Muscle of arm (tissue), 1 donor: ENCODE measurements at regions not wholly inside any gene's neighbourhood (a gene's known extent, or its start where the extent isn't known, plus 50 kb on each side); places are given as distances from the start of the nearest gene placed in this dataset.
"Not testable (repeated sequence)": the region's sequence is repeated elsewhere in the genome, so short reads cannot be mapped to it uniquely, and the experiment has no call there.

Experiments
- DNase-seq: peaks from one replicate; pipeline ENCODE4 v3.0.0-alpha.2; 2013

- no peak for DNase-seq
These were observed 425.4 kb downstream of the RPS24 start for GRCh38 chr10:78458983-78459638.

- no peak for DNase-seq
These were observed 426.0 kb downstream of the RPS24 start for GRCh38 chr10:78459639-78460037.

DNA sequence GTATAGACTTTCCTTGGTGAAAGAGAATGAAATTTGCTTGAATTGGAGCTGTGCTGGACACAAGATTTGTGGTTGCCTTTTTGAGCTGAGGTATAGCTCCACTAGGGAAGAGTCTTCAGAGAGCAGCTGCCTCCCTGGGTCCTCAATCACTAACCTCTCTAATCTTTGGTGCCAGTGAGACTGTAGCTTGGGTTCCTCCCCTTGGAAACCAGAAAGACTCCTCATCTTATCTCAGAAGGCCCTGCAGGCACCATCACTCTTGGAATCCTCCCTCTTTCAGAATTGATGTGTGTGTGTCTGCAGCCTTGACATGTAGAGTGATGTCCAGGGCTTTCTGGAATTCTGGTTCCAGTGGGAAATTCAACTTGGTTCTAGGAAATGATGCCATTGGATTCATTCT, 426.5 kb downstream of the RPS24 start:
- no peak for DNase-seq

- no peak for DNase-seq
These were observed 427.7 kb downstream of the RPS24 start for GRCh38 chr10:78461333-78461732.

GRCh38 chr10:78462176-78462575, 428.5 kb downstream of the RPS24 start:
- DNase-seq, result no peak

DNA sequence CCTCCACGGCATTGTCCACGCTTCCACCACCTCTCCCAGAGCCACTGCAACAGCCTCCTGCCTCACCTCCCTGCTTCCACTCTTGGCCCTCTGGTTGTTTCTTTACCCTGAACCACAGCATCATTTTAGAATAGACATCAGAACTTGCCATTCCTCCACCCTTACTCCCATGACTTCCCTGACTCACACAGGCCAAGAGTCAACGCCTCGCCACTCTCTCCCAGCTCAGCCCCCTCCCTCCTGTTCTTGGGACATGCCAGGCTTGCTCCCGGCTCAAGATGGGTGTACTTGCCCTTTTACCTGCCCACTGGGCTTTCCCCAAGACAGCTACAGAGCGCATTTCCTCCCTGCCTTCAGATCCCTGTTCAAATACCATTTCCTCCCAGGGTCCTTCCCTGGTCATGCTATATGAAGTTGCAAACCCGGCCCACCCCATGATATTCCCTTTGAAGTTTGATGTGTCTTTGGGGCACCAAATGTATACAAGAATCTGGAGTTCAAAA, 429.1 kb downstream of the RPS24 start:
- no peak for DNase-seq

- no peak for DNase-seq
These were observed 430.6 kb downstream of the RPS24 start for GRCh38 chr10:78464118-78464855.

DNA sequence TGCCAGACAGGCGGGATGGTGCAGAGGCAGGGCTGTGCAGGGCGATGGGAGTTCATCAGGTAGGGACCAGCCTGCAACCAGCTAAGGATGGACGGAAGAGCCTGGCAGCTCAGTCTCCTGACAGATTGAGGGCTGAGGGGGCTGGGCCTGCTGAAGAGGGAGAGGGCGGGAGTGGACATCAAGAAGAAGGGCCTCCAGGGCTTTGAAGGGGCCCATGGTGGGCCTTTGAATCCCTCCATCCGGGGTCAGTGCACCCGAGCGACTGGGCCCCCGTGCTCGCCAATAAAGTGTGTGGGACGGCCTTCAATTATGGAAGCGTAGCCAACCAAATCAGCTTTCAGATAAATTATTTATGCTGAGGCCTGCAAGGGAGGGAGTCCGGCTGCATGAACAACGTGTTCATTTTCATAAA, 431.2 kb downstream of the RPS24 start:
- no peak for DNase-seq

DNA sequence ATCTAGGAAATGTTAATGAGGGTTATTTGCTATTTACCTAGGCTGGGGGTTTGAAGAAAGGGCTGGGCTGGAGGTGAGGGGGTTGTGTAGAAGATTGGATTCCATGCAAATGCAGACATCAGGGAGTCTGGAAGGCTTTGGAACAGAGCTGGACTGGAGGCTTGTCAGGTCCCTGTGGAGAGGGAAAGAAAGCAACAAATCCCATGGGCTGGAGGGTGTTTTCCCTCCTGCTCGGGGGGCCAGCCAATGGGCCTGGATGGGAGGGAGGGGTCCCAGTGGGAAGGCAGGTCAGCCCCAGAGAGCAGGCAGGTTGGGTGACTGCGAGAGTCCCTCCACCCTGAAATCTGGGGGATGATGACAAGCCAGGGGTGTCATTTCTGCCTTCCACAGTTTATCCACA, 431.8 kb downstream of the RPS24 start:
- DNase-seq, result no peak

DNA sequence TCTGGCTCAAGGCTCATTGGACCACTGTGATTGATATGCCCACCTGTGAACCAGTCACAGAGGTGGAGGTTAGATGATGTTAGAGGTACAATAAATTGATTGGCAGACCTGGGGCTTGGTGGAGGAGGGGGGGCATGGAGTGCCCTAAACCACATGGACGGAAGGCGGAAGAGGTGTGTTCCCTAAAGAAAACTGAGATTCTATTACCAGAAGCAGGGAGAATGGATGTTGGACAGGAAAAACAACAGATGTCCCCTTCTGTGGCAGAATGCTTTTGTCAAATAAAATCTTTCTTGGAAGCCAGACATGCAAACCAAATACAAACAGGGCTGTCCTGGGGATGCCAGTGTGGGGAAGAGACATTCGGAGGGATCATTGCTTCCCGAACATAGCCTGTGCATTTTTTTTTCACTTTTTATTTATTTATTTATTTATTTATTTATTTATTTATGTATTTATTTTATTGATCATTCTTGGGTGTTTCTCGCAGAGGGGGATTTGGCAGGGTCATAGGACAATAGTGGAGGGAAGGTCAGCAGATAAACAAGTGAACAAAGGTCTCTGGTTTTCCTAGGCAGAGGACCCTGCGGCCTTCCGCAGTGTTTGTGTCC, 433.9 kb downstream of the RPS24 start:
- no peak for DNase-seq

DNA sequence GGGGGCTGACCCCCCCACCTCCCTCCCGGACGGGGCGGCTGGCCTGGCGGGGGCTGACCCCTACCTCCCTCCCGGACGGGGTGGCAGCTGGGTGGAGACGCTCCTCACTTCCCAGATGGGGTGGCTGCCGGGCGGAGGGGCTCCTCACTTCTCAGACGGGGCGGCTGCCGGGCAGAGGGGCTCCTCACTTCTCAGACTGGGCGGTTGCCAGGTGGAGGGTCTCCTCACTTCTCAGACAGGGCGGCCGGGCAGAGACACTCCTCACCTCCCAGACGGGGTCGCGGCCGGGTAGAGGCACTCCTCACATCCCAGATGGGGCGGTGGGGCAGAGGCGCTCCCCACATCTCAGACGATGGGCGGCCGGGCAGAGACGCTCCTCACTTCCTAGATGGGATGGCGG, 435.1 kb downstream of the RPS24 start:
- not testable (repeated sequence) for DNase-seq

- no peak for DNase-seq
These were observed 436.8 kb downstream of the RPS24 start for GRCh38 chr10:78470267-78471103.

DNA sequence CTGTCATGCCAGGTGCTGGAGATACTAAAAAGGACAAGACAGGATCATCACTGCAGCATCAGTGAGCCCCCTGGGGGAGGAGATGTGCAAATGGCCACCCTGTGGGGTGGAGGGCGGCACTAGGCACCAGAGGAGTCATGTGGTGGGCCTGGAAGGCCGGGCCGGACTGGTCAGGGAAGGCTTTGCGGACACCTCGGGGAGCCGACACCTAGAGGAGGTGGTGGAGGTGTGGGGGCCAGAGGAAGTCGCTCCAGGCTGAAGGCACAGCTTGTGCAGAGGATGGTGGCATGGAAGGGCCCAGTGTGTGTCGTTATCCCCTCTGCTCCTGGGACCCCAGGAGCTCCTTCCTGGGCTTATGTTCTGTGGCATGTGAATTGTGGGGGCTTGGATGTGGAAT, 437.7 kb downstream of the RPS24 start:
- DNase-seq, result no peak

DNA sequence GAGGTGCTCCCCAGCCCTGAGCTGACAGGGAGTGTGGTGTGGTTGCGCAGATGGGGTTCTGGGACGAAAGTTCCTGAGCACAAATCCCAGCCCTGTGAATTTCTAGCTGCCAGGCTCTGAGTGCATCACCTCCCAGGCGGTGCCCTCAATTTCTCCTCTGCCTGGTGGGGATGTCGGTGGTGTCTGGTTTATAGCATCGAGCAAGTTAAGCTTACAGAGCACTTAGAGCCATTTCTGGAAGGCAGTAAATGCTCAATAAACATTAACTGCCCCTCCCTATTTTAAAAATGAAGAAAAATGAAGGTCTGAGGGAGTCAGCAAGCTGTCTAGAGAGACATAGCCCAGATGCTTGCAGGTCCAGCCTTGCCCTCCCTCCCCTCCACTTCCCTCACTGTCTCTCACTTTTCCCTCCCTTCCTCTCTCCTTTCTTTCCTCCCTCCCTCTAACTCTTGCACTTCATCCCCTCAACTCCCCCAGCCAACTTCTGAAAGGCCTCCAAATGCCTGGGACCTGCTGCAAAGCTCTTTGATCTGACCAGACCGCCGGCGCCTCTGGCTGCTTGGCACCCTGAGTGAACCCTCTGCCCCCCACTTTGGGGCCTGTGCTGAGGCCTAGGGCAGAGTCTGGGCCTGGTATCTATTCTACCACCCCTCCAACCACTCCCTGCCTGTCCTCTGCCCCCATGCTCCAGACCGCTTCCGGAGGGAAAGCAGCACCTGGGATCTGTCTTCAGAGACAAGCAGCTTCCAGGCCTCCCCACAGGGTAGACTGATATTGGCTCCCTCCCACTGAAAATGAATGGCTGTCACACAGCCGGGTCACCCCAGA, 438.3 kb downstream of the RPS24 start:
- no peak for DNase-seq

- DNase-seq, result no peak
These were observed 438.9 kb downstream of the RPS24 start for GRCh38 chr10:78472551-78472890.

GRCh38 chr10:78473006-78473405, 439.3 kb downstream of the RPS24 start:
- no peak for DNase-seq

DNA sequence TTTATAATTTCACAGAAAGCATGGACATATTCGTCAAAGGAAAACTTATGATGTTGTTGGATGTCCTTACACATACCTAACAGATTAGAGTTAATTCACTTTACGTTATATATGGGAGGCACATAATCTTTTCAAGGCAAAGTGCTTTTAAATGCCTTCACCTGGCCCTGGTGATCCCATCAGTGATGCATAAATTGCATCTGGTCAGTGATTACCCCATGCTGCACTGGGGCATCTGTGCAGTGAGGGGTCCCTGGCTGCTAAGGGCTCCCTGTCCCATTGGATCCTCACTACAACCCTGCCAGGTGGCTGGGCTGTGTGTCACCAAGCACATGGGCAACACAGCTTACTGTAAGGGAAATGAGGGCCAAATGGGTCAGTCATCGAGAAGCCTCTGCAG, 441.1 kb downstream of the RPS24 start:
- no peak for DNase-seq

GRCh38 chr10:78475437-78475836, 441.8 kb downstream of the RPS24 start:
- no peak for DNase-seq

GRCh38 chr10:78476156-78476555, 442.5 kb downstream of the RPS24 start:
- no peak for DNase-seq

DNA sequence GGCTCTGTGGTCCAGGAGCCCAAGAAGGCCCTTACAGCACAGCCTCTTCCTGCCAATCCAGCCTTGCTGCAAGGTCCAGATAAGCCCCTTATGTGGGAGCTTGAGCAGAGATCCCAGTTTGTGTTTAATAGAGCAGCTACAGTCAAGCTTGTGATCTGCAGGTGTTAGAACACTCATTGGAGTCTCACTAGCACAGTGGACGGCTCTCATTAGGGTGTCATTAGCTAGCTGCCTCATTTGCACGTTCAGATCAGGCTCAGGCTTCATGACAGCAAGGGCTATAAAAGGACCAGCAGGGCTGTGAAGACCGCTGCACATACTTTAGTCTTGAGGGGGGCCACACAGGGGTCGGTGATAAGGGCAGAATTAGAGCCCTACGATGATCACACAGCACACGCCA, 443.2 kb downstream of the RPS24 start:
- DNase-seq, result no peak

DNA sequence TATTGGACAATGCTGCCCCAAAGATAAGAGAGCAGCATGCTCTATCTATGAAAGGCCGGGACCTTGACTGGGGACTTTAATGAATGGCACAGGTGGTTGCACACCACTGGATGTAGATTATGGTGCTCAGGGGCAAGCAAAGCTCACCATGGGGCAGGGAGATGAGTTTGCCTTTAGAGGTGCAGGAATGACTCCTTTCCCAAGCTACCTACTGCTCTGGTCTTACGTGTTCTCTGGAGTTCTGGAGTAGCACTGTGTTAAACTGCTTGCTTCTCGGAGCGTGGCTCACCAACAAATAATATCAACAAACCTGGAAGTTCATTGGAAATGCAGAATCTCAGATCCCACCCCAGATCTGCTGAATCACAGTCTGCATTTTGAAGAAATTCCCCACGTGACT, 445.3 kb downstream of the RPS24 start:
- DNase-seq, result no peak
